Neural progenitor cell (in vitro differentiated cells): ENCODE measurements at regions not wholly inside any gene's neighbourhood (a gene's known extent, or its start where the extent isn't known, plus 50 kb on each side); places are given as distances from the start of the nearest gene placed in this dataset.

Source experiments
- CTCF ChIP-seq: fragments of 200-600 bp; sonication (generic); IDR thresholded peaks from 2 replicates; pipeline ENCODE4 v1.5.1; 2017; ENCODE audit warnings: antibody characterized with exemption, mild to moderate bottlenecking
- EZH2 ChIP-seq: fragments of 200-600 bp; sonication (generic); IDR thresholded peaks from 2 replicates; pipeline ENCODE4 v1.6.1; 2017; ENCODE audit warnings: antibody characterized with exemption, mild to moderate bottlenecking, moderate library complexity
- EZH2phosphoT487 ChIP-seq: fragments of 200-600 bp; sonication (generic); IDR thresholded peaks from 2 replicates; pipeline ENCODE4 v1.6.1; 2017; ENCODE audit warnings: antibody characterized with exemption

GRCh38 chr21:24955275-24955961 is 651.9 kb downstream of the MRPL39 start:
- TF ChIP-seq CTCF (no peak), EZH2phosphoT487 (no peak), EZH2 (no peak)
